ENCODE measurements at regions not wholly inside any gene's neighbourhood (a gene's known extent, or its start where the extent isn't known, plus 50 kb on each side); places are given as distances from the start of the nearest gene placed in this dataset.
A peak's percentile ranks its signal among the peaks of the same experiment; 100 is the strongest.

DNA sequence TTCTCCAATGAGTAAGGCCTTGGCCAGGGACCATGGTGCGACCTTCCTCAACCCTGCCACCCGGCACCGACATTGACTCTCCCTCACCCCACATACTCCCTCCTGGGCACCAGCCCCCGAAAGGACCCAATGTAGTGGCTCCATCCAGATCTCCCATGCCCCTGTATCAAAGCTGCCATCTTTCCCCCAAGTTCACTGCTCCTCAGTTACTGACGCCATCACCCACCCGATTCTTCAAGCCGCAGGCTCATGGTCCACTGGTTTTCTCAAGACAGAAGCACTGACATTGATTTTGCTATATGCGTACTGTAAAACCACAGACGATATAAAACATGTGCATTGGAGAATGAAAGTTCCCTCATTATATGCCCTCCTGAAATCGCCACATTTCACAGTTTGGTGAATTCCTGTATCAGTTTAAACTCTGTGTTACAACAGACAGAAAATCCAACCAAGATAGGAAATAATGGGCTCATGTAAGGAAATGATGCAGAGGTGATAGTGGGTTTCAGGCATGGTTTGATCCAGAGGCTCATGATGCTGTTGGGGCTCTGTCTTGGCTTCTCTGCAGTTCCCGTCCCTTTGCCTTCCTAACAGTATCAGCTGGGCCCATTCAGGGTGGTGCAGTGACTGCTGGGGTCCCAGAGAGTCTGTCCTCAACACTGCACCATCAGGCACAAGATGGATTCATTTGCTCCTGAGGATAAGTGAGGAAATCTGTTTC lies 207.3 kb upstream of the IER5L start:
- H3K4me3 ChIP-seq (ENCODE audit: low read depth, low read length) = no peak overlapping the region
- TF ChIP-seq, protein P1, sequence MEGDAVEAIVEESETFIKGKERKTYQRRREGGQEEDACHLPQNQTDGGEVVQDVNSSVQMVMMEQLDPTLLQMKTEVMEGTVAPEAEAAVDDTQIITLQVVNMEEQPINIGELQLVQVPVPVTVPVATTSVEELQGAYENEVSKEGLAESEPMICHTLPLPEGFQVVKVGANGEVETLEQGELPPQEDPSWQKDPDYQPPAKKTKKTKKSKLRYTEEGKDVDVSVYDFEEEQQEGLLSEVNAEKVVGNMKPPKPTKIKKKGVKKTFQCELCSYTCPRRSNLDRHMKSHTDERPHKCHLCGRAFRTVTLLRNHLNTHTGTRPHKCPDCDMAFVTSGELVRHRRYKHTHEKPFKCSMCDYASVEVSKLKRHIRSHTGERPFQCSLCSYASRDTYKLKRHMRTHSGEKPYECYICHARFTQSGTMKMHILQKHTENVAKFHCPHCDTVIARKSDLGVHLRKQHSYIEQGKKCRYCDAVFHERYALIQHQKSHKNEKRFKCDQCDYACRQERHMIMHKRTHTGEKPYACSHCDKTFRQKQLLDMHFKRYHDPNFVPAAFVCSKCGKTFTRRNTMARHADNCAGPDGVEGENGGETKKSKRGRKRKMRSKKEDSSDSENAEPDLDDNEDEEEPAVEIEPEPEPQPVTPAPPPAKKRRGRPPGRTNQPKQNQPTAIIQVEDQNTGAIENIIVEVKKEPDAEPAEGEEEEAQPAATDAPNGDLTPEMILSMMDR (IDR thresholded peaks at IDR 0.05; ENCODE audit: borderline replicate concordance, insufficient read depth, low read depth, low read length) = no peak

DNA sequence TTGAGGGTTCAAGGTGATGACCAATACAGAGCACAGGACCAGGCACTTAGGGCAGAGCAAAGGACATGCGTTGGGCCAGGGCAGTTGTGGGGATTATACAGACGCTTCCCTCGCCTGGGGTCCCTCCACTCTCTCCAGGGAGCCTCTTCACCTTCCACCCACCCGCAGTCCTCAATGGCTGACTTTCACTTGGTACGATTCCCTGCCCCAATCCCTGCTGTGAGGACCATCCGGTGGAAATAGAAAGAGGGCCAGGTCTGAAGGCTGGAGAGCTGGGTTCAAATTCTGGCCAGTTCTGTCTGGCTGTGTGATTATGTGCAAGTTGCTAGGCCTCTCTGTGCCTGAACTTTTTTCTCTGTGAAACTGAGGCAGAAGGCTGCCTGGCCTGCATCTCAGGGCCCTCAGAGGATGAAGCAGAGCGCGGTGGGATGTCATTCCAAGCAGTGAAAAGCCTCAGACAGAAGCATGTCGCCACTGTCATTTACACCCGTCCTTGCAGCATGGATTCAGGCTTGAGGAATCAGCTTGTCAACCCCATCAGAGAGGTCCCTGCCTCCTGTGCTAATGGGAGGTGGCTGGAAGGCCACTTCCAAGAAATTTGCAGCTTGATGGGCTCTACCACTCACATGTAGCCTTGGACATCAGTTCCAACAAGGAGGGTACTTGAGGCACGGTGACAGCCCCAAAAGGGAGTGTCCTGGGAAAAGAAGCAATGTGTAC lies 206.6 kb upstream of the IER5L start:
- no peak overlapping the region for H3K4me3 ChIP-seq (ENCODE audit: low read depth, low read length)
- TF ChIP-seq, protein P1 (IDR thresholded peaks at IDR 0.05; ENCODE audit: borderline replicate concordance, insufficient read depth, low read depth, low read length) = no peak

DNA sequence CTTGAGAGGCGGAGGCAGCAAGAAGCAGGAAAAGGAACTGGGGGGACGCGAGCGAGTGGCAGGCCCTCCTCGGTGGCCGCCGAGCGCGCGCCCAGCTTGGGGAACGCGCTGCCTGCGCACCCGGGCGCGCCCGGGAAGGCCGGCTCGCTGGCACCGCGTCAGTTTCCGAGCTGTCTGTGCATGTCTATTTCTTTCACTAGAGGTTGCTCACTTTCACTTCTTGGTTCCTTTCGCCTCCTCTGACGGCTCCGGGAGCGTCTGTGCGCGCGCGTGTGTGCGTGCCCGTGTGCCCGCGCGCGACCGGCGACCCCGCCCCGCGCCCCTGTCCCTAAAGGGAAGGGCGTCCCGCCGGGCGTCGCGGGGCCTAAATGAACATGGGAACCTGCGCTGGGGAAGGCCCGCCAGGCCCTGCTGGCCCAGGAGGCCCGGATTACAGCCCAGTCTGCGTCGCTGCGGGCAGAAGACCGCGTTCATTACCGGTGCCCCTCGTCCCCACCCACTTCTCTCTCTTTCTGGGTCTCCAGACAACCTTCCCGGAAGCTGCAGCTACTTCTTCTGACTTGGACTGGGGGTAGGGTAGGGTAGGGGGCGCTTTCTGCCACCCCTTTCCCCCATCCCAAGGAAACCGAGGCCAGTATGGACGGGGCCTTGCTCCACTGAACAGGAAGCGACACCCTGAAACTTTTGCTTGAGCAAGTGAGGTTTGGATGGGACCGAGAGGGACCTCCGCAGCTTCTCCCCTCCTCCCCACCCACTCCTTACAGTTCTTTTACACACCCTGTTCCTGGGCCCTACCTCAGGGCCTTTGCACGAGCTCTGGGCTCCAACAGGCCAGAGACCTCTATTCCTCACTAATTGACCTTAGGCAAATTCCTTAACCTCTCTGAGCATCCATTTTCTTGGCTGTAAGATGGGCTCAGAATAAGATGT lies 205.8 kb upstream of the IER5L start:
- H3K4me3 ChIP-seq (ENCODE audit: low read depth, low read length) = peak overlapping the region; percentile 49
- TF ChIP-seq, protein P1 (IDR thresholded peaks at IDR 0.05; ENCODE audit: borderline replicate concordance, insufficient read depth, low read depth, low read length) = 0 out of 2 replicates have a peak, but pooled peaks have one; percentile 14

DNA sequence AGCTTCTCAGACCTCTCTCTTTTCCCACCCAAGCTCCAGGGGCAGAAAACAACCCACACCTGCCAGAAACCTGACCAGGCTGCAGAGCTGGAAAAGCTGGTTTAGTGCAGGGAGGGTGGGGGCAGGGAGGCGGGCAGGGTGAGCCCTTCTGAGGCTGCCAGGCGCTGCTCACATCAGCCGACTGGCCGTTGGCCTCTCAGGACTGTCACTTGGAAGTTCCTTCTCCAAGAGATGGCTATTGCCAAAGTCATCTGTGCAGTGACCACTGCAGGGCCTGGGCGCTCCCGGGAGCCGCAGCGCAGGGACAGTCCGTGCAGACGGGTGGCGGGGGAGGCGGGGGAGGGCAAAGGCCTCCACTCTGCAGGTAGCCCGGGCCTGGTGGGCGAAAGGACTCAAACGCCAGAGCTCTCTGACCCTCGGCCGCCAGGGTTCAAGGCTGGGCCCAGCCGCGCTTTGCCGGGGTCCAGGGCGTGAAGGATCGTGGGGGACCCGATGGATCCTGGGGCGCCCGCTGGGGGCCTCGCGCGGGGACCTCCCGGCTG lies 205.0 kb upstream of the IER5L start:
- TF ChIP-seq, protein P1 (IDR thresholded peaks at IDR 0.05; ENCODE audit: borderline replicate concordance, insufficient read depth, low read depth, low read length) = no peak

DNA sequence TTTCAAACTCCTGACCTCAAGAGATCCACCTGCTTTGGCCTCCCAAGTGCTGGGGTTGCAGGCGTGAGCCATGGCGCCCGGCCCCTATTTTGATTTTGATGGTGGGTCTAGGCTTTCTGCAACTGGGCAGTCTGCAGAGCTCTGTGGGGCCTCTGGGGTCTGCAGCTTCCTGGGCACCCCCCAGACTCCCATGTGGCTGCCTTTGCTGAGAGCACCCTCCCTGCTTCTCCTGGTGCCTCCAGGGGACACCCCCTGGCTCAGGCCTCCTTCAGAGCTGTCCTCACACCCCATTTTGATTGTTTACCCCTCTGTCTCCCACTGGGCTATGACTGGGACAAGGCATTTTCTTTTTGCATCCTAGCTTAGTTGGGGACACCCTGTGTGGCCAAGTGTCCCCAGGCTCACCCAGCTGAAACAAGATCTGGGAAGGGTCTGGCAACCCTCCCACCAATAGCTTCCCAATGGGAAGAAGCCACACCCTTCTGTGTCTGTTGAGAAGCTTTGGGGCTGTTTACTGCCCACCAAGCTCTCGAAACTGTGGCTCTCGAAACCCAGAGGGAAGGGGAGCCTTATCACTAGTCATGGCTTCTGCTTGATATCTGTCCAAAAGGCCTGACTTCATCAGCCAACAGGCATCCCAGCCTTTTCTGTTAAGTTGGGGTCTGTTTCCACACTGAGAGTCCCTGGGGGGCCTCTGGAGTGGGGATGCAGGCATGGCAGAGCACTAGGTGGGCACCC lies 204.4 kb upstream of the IER5L start:
- TF ChIP-seq, protein P1 (IDR thresholded peaks at IDR 0.05; ENCODE audit: borderline replicate concordance, insufficient read depth, low read depth, low read length) = no peak
- no peak overlapping the region for H3K4me3 ChIP-seq (ENCODE audit: low read depth, low read length)

More for the DNA sequence above, 205.0 kb upstream of the IER5L start:
- peak overlapping the region; percentile 49 for H3K4me3 ChIP-seq (ENCODE audit: low read depth, low read length)

DNA sequence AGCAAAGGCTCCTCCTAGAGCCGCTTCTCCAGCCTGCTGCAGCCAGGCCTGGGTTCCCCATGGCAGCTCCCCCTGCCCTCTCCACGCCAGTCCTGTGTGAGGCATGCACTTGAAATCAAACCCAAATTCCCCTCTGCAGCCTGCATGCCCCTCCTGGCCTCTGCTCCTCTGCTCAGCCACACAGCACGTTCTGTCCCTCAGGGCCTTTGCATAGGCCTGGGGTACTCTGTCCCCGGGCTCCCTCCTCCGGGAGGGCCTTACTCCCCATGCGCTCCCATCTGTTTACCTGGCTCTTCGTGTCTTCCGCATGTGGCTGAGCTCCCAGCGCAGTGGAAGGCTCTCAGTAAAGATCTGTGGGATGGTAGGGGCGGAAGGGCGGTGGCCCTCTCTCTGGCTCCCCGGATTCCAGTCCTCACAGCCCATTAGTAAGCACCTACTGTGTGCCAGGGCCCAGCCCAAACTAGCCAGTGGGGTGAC lies 203.5 kb upstream of the IER5L start:
- TF ChIP-seq, protein P1 (IDR thresholded peaks at IDR 0.05; ENCODE audit: borderline replicate concordance, insufficient read depth, low read depth, low read length) = no peak
- no peak overlapping the region for H3K4me3 ChIP-seq (ENCODE audit: low read depth, low read length)
